Ovary (tissue), 7 donors: ENCODE measurements at regions not wholly inside any gene's neighbourhood (a gene's known extent, or its start where the extent isn't known, plus 50 kb on each side); places are given as distances from the start of the nearest gene placed in this dataset.

Experiments
- DNase-seq, 5 donors: peaks; one replicate each; pipeline ENCODE4 v3.0.0-alpha.2; 2019 to 2020
- H3K27ac ChIP-seq, 2 donors: fragments of 200-600 bp; one replicate each; pipeline versions ENCODE4 v1.5.1 to v1.8.0; 2019 to 2022
- H3K27me3 ChIP-seq: fragments of 200-600 bp; one replicate; pipeline ENCODE4 v1.8.0; 2022
- H3K36me3 ChIP-seq: fragments of 200-600 bp; sonication (generic); one replicate; pipeline ENCODE4 v1.5.1; 2019
- H3K4me1 ChIP-seq: one replicate; pipeline ENCODE4 v1.8.1; 2013; ENCODE audit warnings: mild to moderate bottlenecking, moderate library complexity; ENCODE audit not compliant: insufficient read depth
- H3K4me3 ChIP-seq: fragments of 200-600 bp; sonication (generic); one replicate; pipeline ENCODE4 v1.5.1; 2017
- H3K9me3 ChIP-seq, 2 donors: fragments of 200-600 bp in 1 of 2; sonication (generic) in 1 of 2; one replicate each; pipeline versions ENCODE4 v1.5.1 to v1.8.1; 2013 to 2019; ENCODE audit warnings: mild to moderate bottlenecking in 1 of 2, moderate library complexity in 1 of 2
- EP300 ChIP-seq: sonication (generic); formaldehyde crosslinking; IDR thresholded peaks from one replicate; pipeline ENCODE4 v1.6.1; 2017; ENCODE audit warnings: antibody characterized with exemption
- POLR2A ChIP-seq: fragments of 450-650 bp; IDR thresholded peaks from one replicate; pipeline ENCODE4 v1.6.1; 2017; ENCODE audit warnings: antibody characterized with exemption, mild to moderate bottlenecking, moderate library complexity
- WGBS, 3 donors: extraction: QIAGEN DNeasy Blood & Tissue Kit in 1 of 3; methylation state at CpG; one replicate each; pipeline versions ENCODE4 v1.1.5 to v1.1.7; 2013 to 2017; 5-methylcytosine and 5-hydroxymethylcytosine counted together
- intact Hi-C, 4 donors: fragments of 100-400 bp; cut with DNase I; formaldehyde crosslinking; loops; one replicate each; pipeline versions ENCODE4 v1.11.0 to v1.15.1; 2022 to 2023
- TF ChIP-seq, protein P1 (sequence below), 3 donors: fragments of 450-650 bp in 2 of 3; fragments of 200-600 bp in 1 of 3; IDR thresholded peaks; one replicate each; pipeline versions ENCODE4 v1.5.1 to v1.8.0; 2016 to 2022; ENCODE audit warnings: antibody characterized with exemption in 3 of 3, mild to moderate bottlenecking in 1 of 3
- donor health status: DM: no; HTN: no; CAD: no; lungs with moderate emphysema.
- donor health status: DM: no; HTN: no; CAD: no.
- donor health status: Bipolar disorder and iron deficiency.
- donor health status: DM: no; HTN: no; CAD: no.
- donor health status: DM: yes; HTN: yes; CAD: no.

DNA sequence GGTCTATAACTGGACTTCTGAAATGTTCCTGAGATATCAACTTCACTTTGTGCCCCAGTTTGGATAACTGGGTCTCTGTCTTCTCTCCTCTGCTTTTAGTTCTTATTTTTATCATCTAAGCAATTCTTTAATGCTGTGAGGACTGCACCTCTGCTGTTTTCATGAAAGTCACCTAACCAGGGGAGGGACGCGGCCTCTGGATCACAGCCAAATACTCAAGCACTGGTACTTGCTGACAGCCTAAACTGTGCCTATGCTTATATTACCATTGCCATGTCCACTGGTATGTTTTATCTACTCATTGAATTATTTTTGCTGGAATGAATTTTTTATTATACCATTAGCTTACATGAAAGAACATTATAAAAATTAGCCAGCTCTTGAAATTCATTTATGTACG is 674.0 kb downstream of the DMRTA1 start:
- TF ChIP-seq, protein P1, sequence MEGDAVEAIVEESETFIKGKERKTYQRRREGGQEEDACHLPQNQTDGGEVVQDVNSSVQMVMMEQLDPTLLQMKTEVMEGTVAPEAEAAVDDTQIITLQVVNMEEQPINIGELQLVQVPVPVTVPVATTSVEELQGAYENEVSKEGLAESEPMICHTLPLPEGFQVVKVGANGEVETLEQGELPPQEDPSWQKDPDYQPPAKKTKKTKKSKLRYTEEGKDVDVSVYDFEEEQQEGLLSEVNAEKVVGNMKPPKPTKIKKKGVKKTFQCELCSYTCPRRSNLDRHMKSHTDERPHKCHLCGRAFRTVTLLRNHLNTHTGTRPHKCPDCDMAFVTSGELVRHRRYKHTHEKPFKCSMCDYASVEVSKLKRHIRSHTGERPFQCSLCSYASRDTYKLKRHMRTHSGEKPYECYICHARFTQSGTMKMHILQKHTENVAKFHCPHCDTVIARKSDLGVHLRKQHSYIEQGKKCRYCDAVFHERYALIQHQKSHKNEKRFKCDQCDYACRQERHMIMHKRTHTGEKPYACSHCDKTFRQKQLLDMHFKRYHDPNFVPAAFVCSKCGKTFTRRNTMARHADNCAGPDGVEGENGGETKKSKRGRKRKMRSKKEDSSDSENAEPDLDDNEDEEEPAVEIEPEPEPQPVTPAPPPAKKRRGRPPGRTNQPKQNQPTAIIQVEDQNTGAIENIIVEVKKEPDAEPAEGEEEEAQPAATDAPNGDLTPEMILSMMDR (IDR thresholded peaks at IDR 0.05): no peak
- TF ChIP-seq POLR2A: no peak
- TF ChIP-seq EP300: no peak
- no peak overlapping the region for H3K27ac ChIP-seq
- no peaks in the 10 kb centered on the region for H3K27me3 ChIP-seq
- 87 to 91% (median 91%) methylated on average over 3 of the region's 3 CpGs for WGBS, 3 donors
- no peaks in the 10 kb centered on the region for H3K9me3 ChIP-seq
- intact Hi-C loops: no loop called here
- no peaks in the 10 kb centered on the region for H3K4me1 ChIP-seq
- DNase-seq: no peak
- H3K4me3 ChIP-seq: no peak overlapping the region
- H3K36me3 ChIP-seq: no peaks in the 10 kb centered on the region

DNA sequence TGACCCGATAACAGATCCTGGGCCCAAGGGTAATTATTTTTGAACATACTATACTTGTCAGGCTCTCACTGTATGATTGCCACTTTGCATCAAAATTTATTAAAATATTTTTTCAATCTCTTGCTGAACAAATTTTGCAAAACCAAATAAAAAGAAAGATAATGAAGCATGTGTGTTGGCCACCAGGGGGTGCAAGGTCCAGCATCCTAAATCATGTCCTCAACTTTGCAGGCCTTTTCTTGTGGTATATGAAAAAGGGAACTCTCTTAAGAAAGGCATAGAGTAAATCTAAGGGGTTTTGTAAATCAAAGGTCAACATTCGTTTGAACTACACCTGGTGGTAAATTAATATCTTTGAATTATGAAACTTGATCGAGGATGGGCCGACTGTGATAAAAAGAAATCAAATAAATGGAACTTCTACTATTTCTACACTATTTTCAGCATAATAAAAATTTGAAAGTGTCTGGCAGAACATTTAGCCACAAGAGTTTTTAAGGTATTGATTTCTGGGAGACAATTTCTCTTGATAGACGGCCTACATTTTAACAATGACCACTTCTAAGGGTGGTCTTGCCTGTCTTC is 676.5 kb downstream of the DMRTA1 start:
- Histone ChIP-seq H3K4me1 (no peaks in the 10 kb centered on the region), H3K27ac (no peak overlapping the region), H3K4me3 (no peak overlapping the region), H3K27me3 (no peaks in the 10 kb centered on the region), H3K9me3 (no peaks in the 10 kb centered on the region), H3K36me3 (no peaks in the 10 kb centered on the region)
- WGBS, 3 donors: 75 to 79% (median 76%) methylated on average over 5 of the region's 5 CpGs
- intact Hi-C loops: no loop called here
- no peak for DNase-seq
- no peak for TF ChIP-seq EP300
- TF ChIP-seq, protein P1 (IDR thresholded peaks at IDR 0.05): peak in 1 of 3 donors; percentile 17

DNA sequence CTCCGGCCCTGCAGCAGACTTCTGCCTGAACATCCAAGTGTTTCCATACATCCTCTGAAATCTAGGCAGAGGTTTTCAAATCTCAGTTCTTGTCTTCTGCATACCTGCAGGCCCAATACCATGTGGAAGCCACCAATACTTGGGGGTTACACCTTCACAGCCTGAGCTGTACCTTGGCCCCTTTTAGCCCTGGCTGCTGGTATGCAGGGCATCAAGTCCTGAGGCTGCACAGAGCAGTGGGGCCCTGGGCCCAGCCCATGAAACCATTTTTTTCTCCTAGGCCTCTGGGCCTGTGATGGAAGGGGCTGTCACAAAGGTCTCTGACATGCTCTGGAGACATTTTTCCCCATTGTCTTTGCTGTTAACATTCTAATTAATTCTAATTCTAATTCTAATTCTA is 680.6 kb downstream of the ELAVL2 start:
- intact Hi-C loops: no loop called here
- Histone ChIP-seq H3K4me3 (no peak overlapping the region), H3K36me3 (no peaks in the 10 kb centered on the region), H3K27ac (no peak overlapping the region), H3K4me1 (no peaks in the 10 kb centered on the region), H3K27me3 (no peaks in the 10 kb centered on the region), H3K9me3 (no peaks in the 10 kb centered on the region)
- TF ChIP-seq POLR2A: no peak
- DNase-seq: no peak
- WGBS, 3 donors: 71 to 100% (median 86%) methylated on average over 1 of the region's 1 CpG

DNA sequence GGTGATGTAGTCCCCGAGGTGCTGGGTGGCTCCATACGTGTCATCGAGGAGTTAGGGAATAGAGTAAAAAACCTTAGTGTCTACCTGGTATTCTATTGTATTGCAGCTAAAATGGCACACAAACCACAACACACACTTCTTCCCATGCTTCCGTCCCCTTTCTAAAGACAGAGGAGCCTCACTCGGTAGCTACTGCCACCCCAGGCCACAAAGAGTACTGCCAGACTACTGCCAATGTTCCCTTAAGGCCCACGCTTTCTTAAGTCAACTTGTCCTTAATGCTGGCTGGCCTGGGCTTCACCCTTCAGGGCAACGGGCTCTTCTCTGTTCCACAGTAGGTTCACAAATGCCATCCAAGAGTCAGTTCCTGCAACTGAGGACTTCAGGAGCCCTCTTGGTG is 673.0 kb downstream of the ELAVL2 start:
- intact Hi-C loops: no loop called here
- TF ChIP-seq, protein P1 (IDR thresholded peaks at IDR 0.05): no peak
- TF ChIP-seq POLR2A (no peak), EP300 (no peak)
- WGBS, 3 donors: 86 to 93% (median 93%) methylated on average over 7 of the region's 7 CpGs

DNA sequence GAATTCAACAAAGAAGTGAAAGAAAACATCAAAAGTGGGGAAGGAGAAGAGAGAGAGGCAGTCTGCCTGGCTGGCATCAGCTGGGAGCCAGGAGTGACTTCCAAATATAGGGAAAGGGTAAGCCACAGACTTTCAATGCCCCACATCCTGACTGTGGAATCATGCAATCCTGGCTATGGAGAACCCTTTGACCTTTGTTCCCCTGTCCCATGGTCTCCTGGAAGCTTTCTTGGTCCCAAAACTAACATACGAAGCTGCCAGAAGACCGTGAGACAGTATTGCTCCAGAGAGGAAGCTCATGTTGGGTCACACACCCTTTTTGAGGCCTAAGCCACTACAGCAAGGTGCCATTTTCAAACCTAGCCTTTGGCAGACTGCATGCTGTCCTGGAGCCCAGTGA is 665.5 kb downstream of the ELAVL2 start:
- no peak for TF ChIP-seq POLR2A
- TF ChIP-seq, protein P1 (IDR thresholded peaks at IDR 0.05): no peak
- no peak for TF ChIP-seq EP300
- H3K27me3 ChIP-seq: no peaks in the 10 kb centered on the region
- no peak overlapping the region for H3K4me3 ChIP-seq
- no peak overlapping the region for H3K27ac ChIP-seq
- H3K4me1 ChIP-seq: no peaks in the 10 kb centered on the region
- 88 to 95% (median 94%) methylated on average over 2 of the region's 2 CpGs for WGBS, 3 donors
- DNase-seq: no peak
- intact Hi-C loops: no loop called here
- H3K36me3 ChIP-seq: no peaks in the 10 kb centered on the region
- H3K9me3 ChIP-seq: no peaks in the 10 kb centered on the region

More for the DNA sequence above, 673.0 kb downstream of the ELAVL2 start:
- no peak overlapping the region for H3K27ac ChIP-seq
- no peaks in the 10 kb centered on the region for H3K36me3 ChIP-seq
- H3K9me3 ChIP-seq: no peaks in the 10 kb centered on the region
- no peaks in the 10 kb centered on the region for H3K27me3 ChIP-seq
- no peak for DNase-seq
- no peak overlapping the region for H3K4me3 ChIP-seq
- H3K4me1 ChIP-seq: no peaks in the 10 kb centered on the region
